Stimulated activated naive CD4-positive, alpha-beta T cell (primary cell): ENCODE measurements at regions not wholly inside any gene's neighbourhood (a gene's known extent, or its start where the extent isn't known, plus 50 kb on each side); places are given as distances from the start of the nearest gene placed in this dataset.
"Not testable (repeated sequence)": the region's sequence is repeated elsewhere in the genome, so short reads cannot be mapped to it uniquely, and the experiment has no call there.

Source experiments
- DNase-seq, 6 experiments: peaks; one replicate each; lab custom pipeline; 2025; lab: John Stamatoyannopoulos, UW

DNA sequence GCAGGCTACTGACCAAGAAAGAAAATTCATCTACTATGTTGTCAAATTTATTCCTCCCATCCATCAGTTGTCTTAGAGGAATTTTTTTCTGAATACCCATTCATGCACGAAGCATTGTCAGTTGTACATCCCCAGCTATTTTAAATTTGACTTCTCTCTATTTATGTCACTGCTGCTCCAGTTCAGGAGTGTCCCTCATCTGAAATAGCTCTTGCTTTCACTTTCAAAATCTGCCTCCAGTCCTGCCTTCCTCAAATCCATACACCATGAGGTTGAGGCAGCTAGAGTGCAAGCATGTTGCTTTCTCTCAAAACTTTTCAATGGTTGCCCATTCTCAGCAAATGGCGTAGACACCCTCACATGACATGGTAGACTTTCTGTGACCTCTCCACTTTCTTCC lies 335.4 kb upstream of the CDH2 start:
- no peak for DNase-seq

DNA sequence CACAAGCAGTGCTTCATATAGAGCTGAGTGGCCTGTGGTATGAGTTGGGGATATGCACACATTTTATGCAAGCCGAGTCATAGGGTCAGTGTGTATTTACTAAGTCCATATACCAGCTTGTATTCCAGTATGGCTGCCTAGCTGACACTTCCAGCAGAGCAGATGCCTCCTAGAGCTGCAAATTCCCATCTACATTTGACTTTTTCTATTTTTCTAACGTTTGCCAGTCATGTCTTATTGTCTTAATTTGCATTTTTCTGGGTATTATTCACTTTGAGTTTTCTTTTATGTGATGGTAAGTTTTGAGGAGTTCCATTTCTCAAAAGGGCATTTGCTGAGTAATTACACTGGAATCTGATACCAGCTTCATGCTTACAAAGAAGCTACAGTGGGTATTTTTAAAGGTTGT lies 334.5 kb upstream of the CDH2 start:
- DNase-seq = no peak

DNA sequence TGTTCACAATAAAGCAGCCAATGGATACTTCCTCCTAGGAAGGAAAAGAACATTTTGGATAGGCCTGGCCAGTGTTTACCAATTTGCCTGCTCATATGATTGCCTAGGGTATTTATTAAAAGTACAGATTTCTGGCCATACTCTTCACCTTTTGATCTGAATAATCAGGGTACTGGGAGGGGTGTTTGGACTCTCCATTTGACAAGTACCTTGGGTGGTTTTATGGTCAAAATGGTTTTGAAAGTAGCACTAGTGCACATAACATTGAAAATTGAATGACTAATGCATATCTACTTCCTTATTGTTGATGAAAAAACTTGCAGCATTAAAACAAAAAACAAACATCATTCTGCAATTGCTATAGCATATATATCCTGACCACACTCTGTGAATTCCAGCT lies 333.3 kb upstream of the CDH2 start:
- DNase-seq = no peak

DNA sequence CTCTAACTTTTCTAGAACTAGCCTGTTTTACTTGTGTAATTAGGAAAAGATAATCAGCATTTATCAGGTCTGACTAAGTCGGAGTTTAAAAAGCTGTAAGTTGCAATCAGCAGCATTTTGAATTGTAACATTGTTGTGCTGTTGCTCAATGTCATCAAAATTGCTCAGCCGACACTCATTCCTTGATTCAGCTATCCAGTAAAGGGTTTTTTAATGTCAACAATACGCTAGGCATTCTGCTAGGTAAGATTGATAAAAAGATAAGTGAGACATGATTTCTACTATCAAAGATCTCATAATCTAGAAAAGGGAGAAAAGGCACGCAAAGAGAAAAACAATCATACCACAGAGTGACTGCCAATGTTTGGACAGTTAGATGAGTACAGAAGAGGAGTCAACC lies 327.1 kb upstream of the CDH2 start:
- DNase-seq = no peak

DNA sequence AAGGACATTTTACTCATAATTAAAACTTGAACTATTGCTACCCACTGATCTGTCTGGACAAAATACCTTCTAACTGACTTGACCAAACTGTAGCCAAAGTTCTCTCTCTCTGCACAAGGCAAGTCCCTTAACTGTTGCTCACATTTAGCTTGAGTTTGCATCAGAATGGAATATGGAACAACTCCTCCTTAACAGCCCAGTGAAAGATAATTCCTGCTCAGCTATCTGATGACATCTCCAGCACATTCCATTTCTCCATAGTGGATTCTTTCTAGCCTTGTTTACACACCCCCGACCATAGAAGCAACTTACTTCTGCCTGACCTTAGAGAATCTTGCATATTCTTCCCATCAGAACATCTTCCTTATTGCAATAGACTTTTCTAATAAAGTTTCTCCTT lies 317.2 kb upstream of the CDH2 start:
- no peak for DNase-seq

DNA sequence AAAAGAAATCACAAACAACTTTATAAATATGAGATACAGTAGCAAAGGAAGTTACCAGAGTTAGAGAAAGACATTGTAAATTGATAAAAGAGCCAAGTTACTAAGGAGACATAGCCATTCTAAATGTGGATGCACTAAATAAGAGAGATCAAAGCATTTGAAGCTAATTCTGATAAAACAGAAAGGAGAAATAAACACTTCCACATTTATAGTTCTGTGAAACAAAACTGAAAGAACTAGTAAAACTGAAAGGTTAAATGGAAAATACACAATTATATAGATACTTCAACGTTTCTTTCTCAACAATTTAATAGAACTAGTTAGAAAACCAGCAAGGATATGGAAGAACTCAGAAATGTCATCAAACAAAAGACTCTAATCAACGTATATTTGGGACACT lies 309.0 kb upstream of the CDH2 start:
- no peak for DNase-seq

DNA sequence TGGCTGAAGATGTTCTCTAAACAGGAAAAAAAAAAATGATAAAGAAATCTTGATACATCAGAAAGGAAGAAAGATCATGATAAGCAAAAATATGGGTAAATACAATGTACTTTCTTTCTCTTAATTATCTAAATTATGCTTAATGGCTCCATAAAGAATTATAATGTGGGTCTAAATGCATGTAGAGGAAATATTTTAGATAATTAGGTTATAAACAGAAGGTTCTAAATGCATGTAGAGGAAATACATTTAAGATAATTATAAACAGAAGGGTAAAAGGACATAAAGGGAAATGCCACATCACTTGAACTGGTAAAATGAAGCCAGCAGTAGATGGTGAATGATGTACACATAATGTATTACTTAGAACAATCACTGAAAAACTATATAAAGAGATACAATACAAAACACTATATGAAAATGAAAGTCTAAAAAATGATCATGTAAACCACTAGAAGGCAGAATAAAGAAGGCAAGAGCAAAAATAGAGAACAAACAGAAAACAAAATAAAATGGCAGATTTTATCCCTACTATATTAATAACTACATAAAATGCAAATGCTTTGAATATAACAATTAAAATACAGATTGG lies 308.4 kb upstream of the CDH2 start:
- no peak for DNase-seq

DNA sequence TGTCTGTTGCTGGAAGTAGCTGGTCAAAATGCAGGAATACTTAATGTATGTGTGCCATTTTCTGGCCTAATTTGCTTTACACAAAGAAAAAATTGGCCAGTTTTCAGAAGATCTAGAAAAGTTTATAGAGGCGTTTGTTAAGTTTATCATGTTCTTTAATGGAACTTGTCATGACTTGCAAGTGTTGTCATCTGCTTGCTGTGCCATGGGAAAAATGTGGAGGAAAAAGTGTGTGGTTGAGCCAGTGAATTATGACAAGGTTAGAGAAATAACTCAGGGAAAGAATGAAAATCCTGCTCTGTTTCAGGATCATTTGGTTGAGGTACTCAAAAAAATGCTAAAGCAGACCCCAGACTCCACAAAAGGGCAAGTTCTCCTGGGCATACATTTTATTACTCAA lies 301.6 kb upstream of the CDH2 start:
- no peak for DNase-seq

DNA sequence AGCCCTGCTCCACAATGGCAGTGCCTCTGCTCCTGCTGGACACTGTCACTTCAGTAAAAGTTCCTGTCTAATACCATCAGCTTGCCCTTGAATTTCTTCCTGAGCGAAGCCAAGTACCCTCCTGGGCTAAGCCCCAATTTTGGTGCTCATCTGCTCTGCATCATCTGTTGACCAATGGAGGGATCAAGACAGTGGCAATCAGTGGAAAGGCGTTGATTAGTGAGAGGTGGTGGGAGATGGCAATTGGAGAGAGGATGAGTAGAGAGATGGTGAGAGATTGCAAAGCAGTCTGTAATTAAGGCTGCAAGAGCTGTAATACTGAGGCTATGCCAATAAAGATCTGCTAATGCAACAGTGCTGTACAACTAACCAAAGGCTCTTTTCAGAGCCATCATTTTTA lies 299.4 kb upstream of the CDH2 start:
- no peak for DNase-seq

DNA sequence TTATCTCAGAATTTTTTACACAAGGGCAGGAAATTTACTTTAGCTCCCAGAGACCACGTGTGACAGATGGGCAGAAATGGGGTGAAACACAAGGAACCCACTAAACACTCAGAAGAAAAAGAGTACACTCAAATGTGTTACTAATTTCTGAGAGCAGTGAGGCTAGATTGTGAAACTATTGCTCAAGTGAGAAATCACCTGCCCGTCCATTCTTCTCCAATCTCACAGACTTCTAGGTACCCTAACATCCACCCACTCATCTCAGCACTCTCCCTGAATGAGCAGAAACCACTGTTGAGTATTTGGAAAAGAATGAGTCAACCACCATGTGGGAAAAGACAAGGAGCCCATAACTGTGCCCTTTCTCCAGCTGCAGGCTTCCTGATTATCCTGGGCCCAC lies 293.0 kb upstream of the CDH2 start:
- DNase-seq = no peak

DNA sequence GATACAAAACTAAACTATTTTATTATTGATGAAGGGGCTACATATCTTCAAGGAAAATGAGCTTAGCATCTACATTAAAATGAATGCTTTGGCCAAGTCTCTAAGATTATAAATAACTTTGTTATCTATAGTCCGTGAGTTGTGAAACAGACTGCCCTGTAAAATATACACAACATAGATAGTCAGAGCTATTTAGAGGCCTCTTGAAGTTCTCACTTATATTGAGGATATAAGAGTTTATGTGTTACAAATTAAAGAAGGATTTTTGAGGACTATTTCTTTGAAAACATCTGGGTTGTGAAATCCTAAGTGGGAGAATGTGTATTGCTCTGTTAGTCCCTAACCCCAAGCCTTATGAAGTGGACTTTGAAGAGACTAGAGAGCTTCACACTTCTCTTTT lies 292.0 kb upstream of the CDH2 start:
- DNase-seq = no peak

DNA sequence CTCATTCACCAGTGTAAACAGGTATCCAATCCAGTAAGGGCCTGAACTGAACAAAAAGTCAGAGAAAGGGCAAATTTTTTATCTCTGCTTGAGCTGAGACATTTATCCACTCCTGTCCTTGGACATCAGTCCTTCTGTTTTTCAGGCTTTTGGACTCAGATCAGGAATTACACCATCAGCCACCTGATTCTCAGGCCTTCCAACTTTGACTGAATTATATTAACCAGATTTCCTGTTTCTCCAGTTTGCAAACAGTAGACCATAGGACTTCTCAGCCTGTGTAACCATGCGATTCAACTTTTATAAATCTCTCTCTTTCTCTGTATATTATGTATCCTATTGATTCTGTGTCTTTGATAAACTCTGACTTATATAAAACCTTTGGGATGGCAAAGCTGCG lies 289.3 kb upstream of the CDH2 start:
- no peak for DNase-seq

DNA sequence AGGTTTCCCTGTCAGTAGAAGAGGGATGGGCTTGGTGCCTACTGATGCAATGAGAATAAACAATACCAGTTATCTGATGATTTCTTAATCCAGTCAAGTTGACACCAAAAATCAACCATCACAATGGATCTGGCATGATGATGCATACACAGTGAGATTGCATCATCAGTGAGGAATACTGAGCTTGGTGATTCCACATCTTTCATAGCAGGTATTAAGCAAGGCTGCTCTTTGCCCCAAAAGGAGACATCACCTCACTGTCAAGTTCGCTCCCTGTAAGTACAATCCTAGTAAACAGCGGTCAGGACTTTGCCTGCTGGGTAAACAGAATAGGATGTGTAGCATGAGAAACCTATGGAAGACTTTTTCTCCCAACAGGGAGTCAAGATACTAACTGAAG lies 282.7 kb upstream of the CDH2 start:
- DNase-seq = no peak

DNA sequence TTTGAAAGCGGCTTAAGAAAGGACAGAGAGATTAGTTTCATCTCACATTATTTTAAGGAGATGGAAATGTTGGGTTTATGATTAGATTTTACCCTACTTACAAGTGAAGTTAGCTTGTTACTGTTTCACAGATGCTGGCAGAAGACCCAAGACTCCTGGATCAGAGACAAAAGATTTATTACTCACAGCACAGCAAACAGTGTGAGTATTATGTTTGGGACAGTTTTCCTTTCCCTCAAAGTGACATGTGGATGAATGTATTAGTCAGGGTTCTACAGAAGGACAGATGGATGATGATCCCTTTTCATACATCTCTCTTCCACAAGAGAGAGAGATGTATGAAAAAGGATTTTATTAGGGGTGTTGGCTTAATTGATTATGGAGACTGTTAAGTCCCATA lies 281.8 kb upstream of the CDH2 start:
- DNase-seq = no peak

DNA sequence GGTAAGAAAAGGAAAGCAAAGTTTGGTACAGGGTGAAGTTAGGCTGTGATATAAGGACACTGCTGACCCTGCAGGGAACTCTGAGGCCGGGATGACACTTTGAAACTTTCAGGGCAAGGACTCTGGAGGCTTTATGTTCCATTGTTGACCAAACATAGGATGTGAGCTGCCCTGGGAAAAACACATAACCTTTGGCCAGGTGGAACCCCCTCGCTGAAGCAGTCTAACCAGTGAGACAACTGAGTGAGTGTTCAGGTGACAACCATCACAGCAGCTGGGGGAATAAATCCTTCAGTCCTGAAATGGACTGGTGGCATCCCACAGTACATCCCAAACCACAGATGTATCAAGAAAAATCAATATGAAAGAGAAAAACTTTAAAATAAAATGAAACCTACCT lies 280.9 kb upstream of the CDH2 start:
- DNase-seq = no peak

DNA sequence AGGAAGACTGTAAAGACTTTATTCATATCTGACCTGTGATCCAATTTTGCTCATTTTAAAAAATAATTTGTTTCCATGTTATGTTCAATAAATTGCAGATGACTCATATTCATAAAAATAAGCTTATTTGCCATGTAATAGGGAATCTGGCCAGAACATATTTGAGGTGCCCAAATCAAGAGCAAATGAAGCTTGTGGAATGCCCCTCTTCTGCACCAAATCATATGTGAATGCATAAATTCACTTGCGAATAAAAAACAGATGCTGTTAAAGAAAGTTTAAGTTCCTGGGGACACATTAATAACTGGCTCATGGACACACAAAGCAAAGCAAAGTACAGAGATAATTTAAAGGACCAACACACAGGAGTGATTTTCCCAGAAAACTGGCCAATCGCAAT lies 279.0 kb upstream of the CDH2 start:
- DNase-seq = no peak

DNA sequence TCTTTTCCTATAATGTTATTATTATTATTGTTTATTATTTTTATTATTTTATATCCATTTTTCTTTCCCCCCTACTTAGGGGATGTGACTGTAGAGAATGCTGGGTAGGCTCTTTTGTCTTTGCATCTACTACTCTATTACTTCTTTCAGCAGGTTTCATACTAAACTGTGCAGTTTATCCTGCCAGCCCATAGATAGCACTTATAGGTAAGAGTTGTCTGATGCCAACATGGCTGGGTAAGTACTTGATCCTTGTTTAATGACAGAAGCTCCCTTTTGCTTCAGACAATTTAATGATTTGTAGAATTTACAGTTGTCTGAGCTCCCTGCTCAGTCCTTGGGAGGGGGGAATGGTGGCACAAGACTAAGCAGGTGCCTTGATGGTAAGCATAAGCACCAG lies 262.9 kb upstream of the CDH2 start:
- no peak for DNase-seq

DNA sequence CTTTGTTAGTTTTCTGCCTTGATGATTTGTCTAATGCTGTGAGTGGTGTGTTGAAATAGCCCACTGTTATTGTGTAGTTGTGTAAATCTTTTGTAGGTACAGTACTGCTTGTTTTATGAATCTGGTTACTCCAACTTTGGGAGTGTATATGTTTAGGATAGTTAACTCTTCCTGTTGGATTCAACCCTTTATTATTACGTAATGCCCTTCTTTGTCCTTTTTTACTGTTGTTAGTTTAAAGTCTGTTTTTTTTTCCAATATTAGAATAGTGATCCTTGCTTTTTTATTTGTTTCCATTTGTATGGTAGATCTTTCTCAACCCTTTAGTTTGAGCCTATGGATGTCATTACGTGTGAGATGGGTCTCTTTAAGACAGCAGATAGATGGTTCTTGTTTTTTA lies 261.5 kb upstream of the CDH2 start:
- no peak for DNase-seq

DNA sequence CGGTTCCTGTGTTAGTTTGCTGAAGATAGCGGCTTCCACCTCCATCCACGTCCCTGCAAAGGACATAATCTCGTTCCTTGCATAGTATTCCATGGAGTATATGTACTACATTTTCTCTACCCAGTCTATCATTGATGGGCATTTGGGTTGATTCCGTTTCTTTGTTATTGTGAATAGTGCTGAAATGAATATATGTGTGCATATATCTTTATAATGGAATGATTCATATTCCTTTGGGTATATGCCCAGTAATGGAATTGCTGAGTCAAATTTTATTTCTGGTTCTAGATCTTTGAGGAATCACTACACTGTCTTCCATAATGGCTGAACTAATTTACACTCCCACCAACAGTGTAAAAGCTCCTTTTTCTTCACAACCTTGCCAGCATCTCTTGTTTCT lies 255.4 kb upstream of the CDH2 start:
- DNase-seq = no peak

DNA sequence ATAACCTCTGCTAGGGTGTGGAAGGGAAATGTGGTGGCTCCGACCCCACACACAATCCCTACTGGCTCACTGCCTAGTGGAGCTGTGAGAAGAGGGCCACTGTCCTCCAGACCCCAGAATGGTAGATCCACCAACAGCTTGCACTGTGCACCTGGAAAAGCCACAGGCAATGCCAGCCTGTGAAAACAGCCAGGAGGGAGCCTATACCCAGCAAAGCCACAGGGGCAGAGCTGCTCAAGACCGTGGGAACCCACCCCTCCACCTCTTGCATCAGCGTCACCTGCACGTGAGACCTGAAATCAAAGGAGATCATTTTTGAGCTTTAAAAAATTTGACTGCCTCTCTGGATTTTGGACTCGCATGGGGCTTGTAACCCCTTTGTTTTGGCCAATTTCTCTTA lies 249.0 kb upstream of the CDH2 start:
- DNase-seq = no peak

DNA sequence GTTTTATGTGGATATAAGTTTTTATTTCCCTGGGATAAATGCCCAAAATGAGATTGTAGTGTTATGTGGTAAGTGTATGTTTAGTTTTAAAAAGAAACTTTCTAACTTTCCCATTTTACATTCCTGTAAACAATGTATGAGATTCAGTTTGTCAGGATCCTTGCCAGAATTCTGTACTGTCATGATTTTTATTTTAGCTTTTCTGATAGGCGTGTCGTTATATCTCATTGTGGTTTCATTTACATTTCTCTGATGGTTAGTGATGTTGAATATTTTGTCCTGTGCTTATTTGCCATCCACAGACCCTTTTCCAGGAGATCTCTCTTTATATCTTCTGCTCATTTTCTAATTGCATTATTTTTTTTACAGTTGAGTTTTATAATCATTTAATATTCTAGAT lies 245.6 kb upstream of the CDH2 start:
- DNase-seq = no peak

DNA sequence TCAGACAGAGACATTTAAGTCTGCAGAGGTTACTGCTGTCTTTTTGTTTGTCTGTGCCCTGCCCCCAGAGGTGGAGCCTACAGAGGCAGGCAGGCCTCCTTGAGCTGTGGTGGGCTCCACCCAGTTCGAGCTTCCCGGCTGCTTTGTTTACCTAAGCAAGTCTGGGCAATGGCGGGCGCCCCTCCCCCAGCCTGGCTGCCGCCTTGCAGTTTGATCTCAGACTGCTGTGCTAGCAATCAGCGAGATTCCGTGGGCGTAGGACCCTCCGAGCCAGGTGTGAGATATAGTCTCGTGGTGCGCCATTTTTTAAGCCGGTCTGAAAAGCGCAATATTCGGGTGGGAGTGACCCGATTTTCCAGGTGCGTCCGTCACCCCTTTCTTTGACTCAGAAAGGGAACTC lies 245.0 kb upstream of the CDH2 start:
- DNase-seq = not testable (repeated sequence)

DNA sequence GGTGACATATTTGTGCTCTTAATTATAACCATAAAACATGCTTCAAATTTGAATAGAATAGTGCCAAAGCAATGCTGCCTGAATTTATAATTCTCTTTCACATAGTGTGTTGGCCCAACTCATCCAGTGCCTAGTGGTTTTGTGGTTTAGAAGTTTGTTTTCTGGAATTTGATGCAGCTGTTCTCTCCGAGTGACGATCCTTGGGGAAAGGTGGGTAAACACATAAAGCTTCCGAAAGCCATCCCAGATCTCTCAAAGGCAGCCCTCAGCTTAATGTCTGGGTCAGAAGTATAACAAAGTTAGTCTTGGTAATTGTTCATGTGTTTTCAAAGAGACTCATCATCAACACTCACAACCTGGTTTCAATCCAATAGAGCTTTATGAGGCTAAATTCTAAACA lies 235.6 kb upstream of the CDH2 start:
- no peak for DNase-seq

DNA sequence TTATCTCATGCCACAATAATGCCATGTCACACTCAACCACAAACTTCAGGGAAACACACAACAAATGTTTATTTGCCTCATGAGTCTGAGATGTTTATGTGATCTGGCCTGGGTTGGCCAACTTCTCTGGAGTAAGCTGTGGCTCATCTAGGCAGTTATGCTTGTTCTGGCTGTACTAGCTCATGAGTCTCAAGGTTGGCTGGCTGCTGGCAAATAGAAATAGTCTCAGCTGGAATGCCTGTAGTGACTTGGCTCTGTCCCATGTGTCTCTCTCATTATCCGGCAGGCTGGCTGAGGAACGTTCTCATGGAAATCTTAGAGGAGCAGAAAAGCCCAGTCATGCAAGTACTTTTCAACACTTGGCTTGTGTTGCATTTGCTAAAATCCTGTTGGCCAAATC lies 234.9 kb upstream of the CDH2 start:
- no peak for DNase-seq

DNA sequence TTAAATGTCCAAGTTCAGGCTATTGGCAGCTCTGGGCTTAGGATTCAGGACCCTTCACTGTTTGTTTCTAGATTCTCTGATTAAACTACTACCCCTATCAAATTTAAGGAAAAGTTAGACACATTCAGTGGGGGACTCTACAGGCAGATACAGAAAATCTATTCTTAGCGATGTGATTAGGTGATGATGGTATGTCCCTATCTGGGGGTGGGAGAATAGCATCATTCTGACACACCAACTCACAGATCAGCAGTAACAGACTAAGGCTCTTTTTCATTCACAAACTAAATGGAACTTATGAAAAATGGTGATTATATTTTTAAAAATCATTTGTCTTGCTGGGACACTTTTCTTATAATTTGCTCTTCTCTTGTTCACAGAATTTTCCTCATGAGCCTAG lies 232.9 kb upstream of the CDH2 start:
- DNase-seq = no peak
